Lower lobe of right lung (tissue), 2 donors: ENCODE measurements at regions not wholly inside any gene's neighbourhood (a gene's known extent, or its start where the extent isn't known, plus 50 kb on each side); places are given as distances from the start of the nearest gene placed in this dataset.
A peak's percentile ranks its signal among the peaks of the same experiment; 100 is the strongest.

Experiments used
- ATAC-seq, 2 donors: fragments of 200-7000 bp; cut with Tn5 transposase; one replicate each; pipeline ENCODE4 v1.9.1; 2020 to 2022; ENCODE audit warnings: mild to moderate bottlenecking in 2 of 2, moderate library complexity in 2 of 2
- DNase-seq: peaks from one replicate; pipeline ENCODE4 v3.0.0-alpha.2; 2020
- H3K27ac ChIP-seq: fragments of 200-600 bp; one replicate; pipeline ENCODE4 v1.8.0; 2022
- H3K27me3 ChIP-seq: fragments of 200-600 bp; one replicate; pipeline ENCODE4 v1.8.0; 2022; ENCODE audit warnings: low read depth
- H3K36me3 ChIP-seq: fragments of 200-600 bp; one replicate; pipeline ENCODE4 v1.8.0; 2022; ENCODE audit warnings: mild to moderate bottlenecking
- H3K4me1 ChIP-seq: fragments of 200-600 bp; one replicate; pipeline ENCODE4 v1.8.0; 2022
- H3K4me3 ChIP-seq: fragments of 200-600 bp; one replicate; pipeline ENCODE4 v1.8.0; 2022; ENCODE audit warnings: mild to moderate bottlenecking
- H3K9me3 ChIP-seq: fragments of 200-600 bp; one replicate; pipeline ENCODE4 v1.8.0; 2022
- intact Hi-C: fragments of 100-400 bp; cut with DNase I; formaldehyde crosslinking; loops from one replicate; pipeline ENCODE4 v1.11.0; 2022
- TF ChIP-seq, protein P1 (sequence below): fragments of 200-600 bp; IDR thresholded peaks from one replicate; pipeline ENCODE4 v1.8.0; 2022; ENCODE audit warnings: antibody characterized with exemption, mild to moderate bottlenecking
- donor health status: DM: no; HTN: yes; CAD: no; lungs with severe emphysema.

DNA sequence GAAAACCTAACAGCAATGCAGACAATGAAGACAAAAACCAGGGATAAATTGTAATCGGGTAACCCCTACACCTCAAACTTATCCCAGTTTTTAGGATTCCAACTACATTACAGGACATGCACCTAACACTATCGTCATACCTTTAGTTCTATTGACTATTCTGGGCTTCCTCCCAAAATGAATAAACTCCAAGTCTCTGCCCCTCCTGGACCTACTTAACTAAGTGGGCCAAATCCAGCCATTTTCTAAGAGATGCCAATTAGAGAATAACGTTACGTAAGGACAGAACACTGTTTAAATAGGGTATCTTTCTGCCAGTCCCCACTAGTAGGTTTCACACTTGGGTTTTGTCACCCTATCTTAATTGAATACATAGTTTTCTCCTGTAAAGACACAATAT lies 253.1 kb upstream of the MKLN1 start:
- H3K27me3 ChIP-seq, result no peaks in the 10 kb centered on the region
- no peak for DNase-seq
- peaks cover 65% of the 10 kb centered on the region for H3K4me1 ChIP-seq
- H3K27ac ChIP-seq, result no peak overlapping the region
- ATAC-seq, result no peak
- TF ChIP-seq, protein P1, sequence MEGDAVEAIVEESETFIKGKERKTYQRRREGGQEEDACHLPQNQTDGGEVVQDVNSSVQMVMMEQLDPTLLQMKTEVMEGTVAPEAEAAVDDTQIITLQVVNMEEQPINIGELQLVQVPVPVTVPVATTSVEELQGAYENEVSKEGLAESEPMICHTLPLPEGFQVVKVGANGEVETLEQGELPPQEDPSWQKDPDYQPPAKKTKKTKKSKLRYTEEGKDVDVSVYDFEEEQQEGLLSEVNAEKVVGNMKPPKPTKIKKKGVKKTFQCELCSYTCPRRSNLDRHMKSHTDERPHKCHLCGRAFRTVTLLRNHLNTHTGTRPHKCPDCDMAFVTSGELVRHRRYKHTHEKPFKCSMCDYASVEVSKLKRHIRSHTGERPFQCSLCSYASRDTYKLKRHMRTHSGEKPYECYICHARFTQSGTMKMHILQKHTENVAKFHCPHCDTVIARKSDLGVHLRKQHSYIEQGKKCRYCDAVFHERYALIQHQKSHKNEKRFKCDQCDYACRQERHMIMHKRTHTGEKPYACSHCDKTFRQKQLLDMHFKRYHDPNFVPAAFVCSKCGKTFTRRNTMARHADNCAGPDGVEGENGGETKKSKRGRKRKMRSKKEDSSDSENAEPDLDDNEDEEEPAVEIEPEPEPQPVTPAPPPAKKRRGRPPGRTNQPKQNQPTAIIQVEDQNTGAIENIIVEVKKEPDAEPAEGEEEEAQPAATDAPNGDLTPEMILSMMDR, result no peak
- H3K9me3 ChIP-seq, result no peaks in the 10 kb centered on the region
- H3K4me3 ChIP-seq, result no peak overlapping the region
- intact Hi-C loops, result no loop called here
- H3K36me3 ChIP-seq, result peaks cover 20% of the 10 kb centered on the region

DNA sequence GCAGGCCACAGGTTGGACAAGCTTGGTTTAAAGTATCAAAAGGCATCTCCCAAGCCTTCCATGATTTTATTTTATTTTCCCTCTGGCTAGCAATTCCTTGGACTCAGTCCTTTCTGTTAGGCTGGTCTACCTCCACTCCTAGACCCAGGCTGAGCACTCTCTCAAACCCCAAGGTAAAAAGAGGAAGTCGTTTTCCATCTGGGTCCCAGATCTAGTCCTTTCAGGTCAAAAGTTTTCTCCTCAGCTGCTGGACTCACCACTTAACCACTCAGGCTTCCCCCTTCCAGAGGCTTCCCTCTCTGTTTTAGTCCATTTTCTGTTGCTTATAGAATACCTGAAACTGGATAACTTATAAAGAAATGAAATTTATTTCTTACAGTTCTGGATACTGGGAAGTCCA lies 252.3 kb upstream of the MKLN1 start:
- no peaks in the 10 kb centered on the region for H3K27me3 ChIP-seq
- H3K9me3 ChIP-seq, result no peaks in the 10 kb centered on the region
- H3K4me3 ChIP-seq, result no peak overlapping the region
- ATAC-seq (no peak), DNase-seq (no peak)
- TF ChIP-seq, protein P1, result no peak
- intact Hi-C loops, result no loop called here
- H3K27ac ChIP-seq, result no peak overlapping the region
- peaks cover 28% of the 10 kb centered on the region for H3K36me3 ChIP-seq
- peaks cover 64% of the 10 kb centered on the region for H3K4me1 ChIP-seq

DNA sequence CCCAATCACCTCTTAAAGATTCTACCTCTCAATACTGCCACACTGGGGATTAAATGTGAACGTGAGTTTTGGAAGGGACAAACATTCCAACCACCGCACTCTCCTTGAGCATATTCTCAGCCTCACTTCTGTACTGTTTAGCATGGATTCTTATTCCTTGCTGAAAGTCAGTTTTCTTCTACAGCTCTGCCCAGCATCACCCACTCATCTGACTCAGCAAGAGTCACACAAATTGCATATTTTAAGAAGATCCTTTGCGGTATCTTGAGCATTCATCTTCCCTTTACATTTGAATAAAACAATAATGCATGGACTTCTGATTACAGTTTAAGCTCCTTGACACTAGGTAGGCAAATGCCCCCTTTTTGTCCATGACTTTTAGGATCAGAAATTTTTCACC lies 251.6 kb upstream of the MKLN1 start:
- Histone ChIP-seq H3K27me3 (no peaks in the 10 kb centered on the region), H3K9me3 (no peaks in the 10 kb centered on the region), H3K4me3 (no peak overlapping the region), H3K27ac (no peak overlapping the region), H3K36me3 (peaks cover 29% of the 10 kb centered on the region), H3K4me1 (peaks cover 65% of the 10 kb centered on the region)
- intact Hi-C loops, result no loop called here
- ATAC-seq (no peak), DNase-seq (no peak)
- TF ChIP-seq, protein P1, result no peak

DNA sequence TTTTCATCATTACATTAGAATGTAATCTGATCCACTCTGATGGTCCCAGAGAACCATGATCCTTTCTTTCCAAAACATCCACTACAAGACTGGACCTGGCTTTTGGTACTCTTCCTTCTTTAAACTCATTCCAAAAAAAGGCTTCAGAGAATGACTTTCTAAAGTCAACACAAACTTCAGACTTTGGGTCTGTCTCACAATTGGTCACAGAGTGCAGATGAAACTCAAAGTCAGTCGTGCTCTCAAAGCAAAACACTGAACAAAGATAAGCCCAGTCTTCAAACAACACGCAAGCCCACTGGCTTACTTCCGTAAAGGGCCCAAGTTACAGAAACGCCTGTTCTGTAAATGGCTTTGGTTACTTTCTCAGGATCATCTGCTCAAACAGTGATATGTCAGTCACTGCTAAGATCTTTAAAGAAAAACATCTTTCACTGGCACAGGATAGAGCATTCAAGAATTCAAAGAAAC lies 250.9 kb upstream of the MKLN1 start:
- no peaks in the 10 kb centered on the region for H3K27me3 ChIP-seq
- no peaks in the 10 kb centered on the region for H3K9me3 ChIP-seq
- no peak overlapping the region for H3K27ac ChIP-seq
- H3K4me3 ChIP-seq, result no peak overlapping the region
- ATAC-seq (no peak), DNase-seq (no peak)
- intact Hi-C loops, result no loop called here
- peaks cover 29% of the 10 kb centered on the region for H3K36me3 ChIP-seq
- TF ChIP-seq, protein P1, result no peak
- H3K4me1 ChIP-seq, result peaks cover 64% of the 10 kb centered on the region

DNA sequence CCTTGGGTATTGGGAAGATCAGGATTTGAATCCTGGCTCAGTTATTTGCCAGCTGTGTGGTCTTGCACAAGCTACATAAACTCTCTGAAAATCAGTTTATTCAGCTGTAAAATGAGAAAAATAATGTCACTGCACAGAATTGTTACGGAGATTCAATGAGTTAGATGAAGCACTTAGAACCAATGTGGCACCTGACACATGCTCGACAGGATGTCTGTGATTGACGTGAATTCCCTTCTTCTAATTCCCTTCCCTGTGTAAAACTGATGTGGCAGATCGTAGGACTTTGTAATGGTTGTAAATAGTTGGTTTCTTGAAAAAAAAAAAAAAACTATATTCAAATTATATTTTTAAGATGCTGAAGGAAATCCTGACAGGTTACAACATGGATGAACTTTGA lies 249.9 kb upstream of the MKLN1 start:
- TF ChIP-seq, protein P1, result no peak
- peaks cover 29% of the 10 kb centered on the region for H3K36me3 ChIP-seq

DNA sequence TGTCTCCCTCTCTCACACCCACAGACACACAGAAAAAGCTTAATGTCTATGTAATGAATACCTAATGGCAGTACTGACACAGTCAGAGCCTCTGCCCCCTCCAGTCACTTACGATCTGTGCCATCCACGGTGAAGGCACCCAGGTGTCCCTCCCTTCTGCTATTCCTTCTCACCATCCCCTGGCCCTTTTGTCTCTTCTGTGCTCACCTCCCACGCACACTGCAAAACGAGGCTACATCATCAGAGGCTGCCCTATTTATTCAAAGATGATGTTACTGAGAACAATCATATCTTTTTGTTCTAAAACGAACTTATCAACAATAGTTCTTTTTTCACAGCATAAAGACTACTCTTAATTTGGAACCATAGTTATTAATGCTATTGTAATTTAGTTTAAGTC lies 246.9 kb upstream of the MKLN1 start:
- TF ChIP-seq, protein P1, result no peak
- ATAC-seq (peak in 1 of 2 donors; percentile 31), DNase-seq (no peak)
- Histone ChIP-seq H3K4me3 (no peak overlapping the region), H3K27ac (no peak overlapping the region), H3K36me3 (peaks cover 12% of the 10 kb centered on the region), H3K27me3 (no peaks in the 10 kb centered on the region), H3K9me3 (no peaks in the 10 kb centered on the region), H3K4me1 (peaks cover 54% of the 10 kb centered on the region)
- intact Hi-C loops, result no loop called here

More for the DNA sequence above, 249.9 kb upstream of the MKLN1 start:
- no peak overlapping the region for H3K27ac ChIP-seq
- intact Hi-C loops, result no loop called here
- peaks cover 62% of the 10 kb centered on the region for H3K4me1 ChIP-seq
- H3K27me3 ChIP-seq, result no peaks in the 10 kb centered on the region
- DNase-seq (no peak), ATAC-seq (no peak)
- no peaks in the 10 kb centered on the region for H3K9me3 ChIP-seq
- no peak overlapping the region for H3K4me3 ChIP-seq
